B cell (primary cell): ENCODE measurements at regions not wholly inside any gene's neighbourhood (a gene's known extent, or its start where the extent isn't known, plus 50 kb on each side); places are given as distances from the start of the nearest gene placed in this dataset.

Source experiments
- ATAC-seq: fragments of 200-7000 bp; cut with Tn5 transposase; one replicate; pipeline ENCODE4 v1.10.0; 2021; ENCODE audit warnings: low read depth, mild to moderate bottlenecking, moderate number of reproducible peaks, moderate library complexity
- CTCF ChIA-PET: fragments of 350-600 bp; sonication (Branson Sonifier 250); formaldehyde crosslinking; loops from one replicate; lab custom pipeline; 2021; ENCODE audit warnings: antibody characterized with exemption, inconsistent platforms; lab: Charles Lee
- POLR2A ChIA-PET: fragments of 350-600 bp; sonication (Branson Sonifier 250); formaldehyde crosslinking; loops from one replicate; lab custom pipeline; 2021; ENCODE audit warnings: antibody characterized with exemption; lab: Charles Lee
- DNase-seq: peaks from one replicate; pipeline ENCODE4 v3.0.0; 2013
- H2AFZ ChIP-seq: 2 replicates; pipeline ENCODE4 v1.6.1; 2012; ENCODE audit warnings: mild to moderate bottlenecking, low read depth, low read length; ENCODE audit not compliant: insufficient read depth, poor library complexity, severe bottlenecking
- H3K27ac ChIP-seq, 2 donors: 1 replicate in 1 of 2; 2 replicates in 1 of 2; pipeline ENCODE4 v1.5.1; 2012 to 2013; ENCODE audit warnings: low read length in 2 of 2, mild to moderate bottlenecking in 2 of 2, moderate library complexity in 1 of 2
- H3K27me3 ChIP-seq, 4 experiments: fragments of 200-600 bp in 1 of 4; sonication (generic) in 1 of 4; replicated peaks in 1 of 4; 1 replicate in 2 of 4; 2 replicates in 2 of 4; pipeline versions ENCODE4 v1.6.1 to v1.7.0; 2013 to 2016; ENCODE audit warnings: low read length in 3 of 4, mild to moderate bottlenecking in 2 of 4, mixed read lengths in 1 of 4, moderate library complexity in 1 of 4; ENCODE audit not compliant: insufficient read depth in 4 of 4, control insufficient read depth in 3 of 4; ENCODE audit errors: control extremely low read depth in 1 of 4
- H3K36me3 ChIP-seq, 2 experiments: replicated peaks in 1 of 2; 1 replicate in 1 of 2; 2 replicates in 1 of 2; pipeline versions ENCODE4 v1.6.1 to v1.7.1; 2013; ENCODE audit warnings: low read length in 1 of 2; ENCODE audit not compliant: insufficient read depth in 2 of 2, control insufficient read depth in 1 of 2; ENCODE audit errors: control extremely low read depth in 1 of 2, extremely low read depth in 1 of 2
- H3K4me1 ChIP-seq, 2 donors: fragments of 200-600 bp in 1 of 2; sonication (generic) in 1 of 2; 1 replicate in 1 of 2; 2 replicates in 1 of 2; pipeline versions ENCODE4 v1.5.1 to v1.6.1; 2013 to 2017; ENCODE audit warnings: low read length in 2 of 2; ENCODE audit not compliant: control insufficient read depth in 2 of 2, insufficient read depth in 2 of 2
- H3K4me2 ChIP-seq: replicated peaks from 2 replicates; pipeline ENCODE3; 2012; ENCODE audit warnings: mild to moderate bottlenecking, low read depth, low read length; ENCODE audit not compliant: poor library complexity, severe bottlenecking
- H3K4me3 ChIP-seq, 5 experiments: fragments of 200-600 bp in 1 of 5; sonication (generic) in 1 of 5; 1 replicate in 3 of 5; 2 replicates in 2 of 5; pipeline versions ENCODE4 v1.5.1 to v1.7.0; 2011 to 2016; ENCODE audit warnings: low read length in 4 of 5, mild to moderate bottlenecking in 4 of 5, low read depth in 2 of 5, control low read depth in 1 of 5, moderate library complexity in 1 of 5; ENCODE audit not compliant: insufficient read depth in 1 of 5; ENCODE audit errors: control extremely low read depth in 1 of 5, extremely low read depth in 1 of 5
- H3K79me2 ChIP-seq: fragments of 200-600 bp; sonication (generic); one replicate; pipeline ENCODE4 v1.6.0; 2016; ENCODE audit warnings: low read length; ENCODE audit not compliant: control insufficient read depth, insufficient read depth
- H3K9ac ChIP-seq: fragments of 200-600 bp; sonication (generic); 2 replicates; pipeline ENCODE4 v1.6.1; 2017; ENCODE audit warnings: mild to moderate bottlenecking, low read length, moderate library complexity
- H3K9me3 ChIP-seq, 3 donors: one replicate each; pipeline versions ENCODE4 v1.6.1 to v1.7.1; 2013; ENCODE audit warnings: low read length in 2 of 3; ENCODE audit not compliant: control insufficient read depth in 2 of 3, insufficient read depth in 1 of 3; ENCODE audit errors: control extremely low read depth in 1 of 3
- H4K20me1 ChIP-seq: 2 replicates; pipeline ENCODE4 v1.6.0; 2012; ENCODE audit warnings: mild to moderate bottlenecking, low read length; ENCODE audit not compliant: insufficient read depth, control insufficient read depth, poor library complexity, severe bottlenecking
- H3K27ac Mint-ChIP-seq: one replicate; pipeline ENCODE4 v1.8.0; 2021; ENCODE audit warnings: mixed read lengths
- H3K27me3 Mint-ChIP-seq: one replicate; pipeline ENCODE4 v1.8.0; 2021; ENCODE audit warnings: mixed read lengths
- H3K4me1 Mint-ChIP-seq: one replicate; pipeline ENCODE4 v1.8.0; 2021; ENCODE audit warnings: mixed read lengths
- H3K4me3 Mint-ChIP-seq: one replicate; pipeline ENCODE4 v1.8.0; 2021; ENCODE audit warnings: mixed read lengths
- H3K9me3 Mint-ChIP-seq: one replicate; pipeline ENCODE4 v1.8.0; 2022; ENCODE audit warnings: mixed read lengths; ENCODE audit not compliant: insufficient read depth
- CTCF ChIP-seq: fragments of 200-600 bp; IDR thresholded peaks from one replicate; pipeline ENCODE4 v1.8.0; 2022; ENCODE audit warnings: antibody characterized with exemption, mild to moderate bottlenecking
- EZH2 ChIP-seq: IDR thresholded peaks from 2 replicates; pipeline ENCODE4 v1.6.1; 2012; ENCODE audit warnings: borderline replicate concordance, low read depth, mild to moderate bottlenecking, moderate library complexity, low read length; ENCODE audit not compliant: insufficient read depth, poor library complexity, severe bottlenecking
- WGBS: methylation state at CpG from one replicate; pipeline ENCODE4 v1.1.5; 2013; ENCODE audit warnings: missing lambda C conversion rate; ENCODE audit not compliant: insufficient coverage; 5-methylcytosine and 5-hydroxymethylcytosine counted together
- intact Hi-C: fragments of 100-400 bp; cut with micrococcal nuclease; formaldehyde crosslinking; loops from one replicate; pipeline ENCODE4 v1.10.0; 2022

GRCh38 chr5:112641515-112642110 lies 96.1 kb upstream of the APC start:
- Histone ChIP-seq H3K4me1 (no peaks in the 10 kb centered on the region), H2AFZ (no peak overlapping the region), H3K9me3 (no peaks in the 10 kb centered on the region), H3K9ac (no peak overlapping the region), H3K36me3 (no peaks in the 10 kb centered on the region), H4K20me1 (no peaks in the 10 kb centered on the region), H3K27me3 (no peaks in the 10 kb centered on the region), H3K4me2 (no peak overlapping the region), H3K4me3 (no peak overlapping the region), H3K79me2 (no peaks in the 10 kb centered on the region), H3K27ac (no peak overlapping the region)
- ChIA-PET POLR2A (no interaction called here), CTCF (no interaction called here)
- WGBS = 100% methylated on average over 1 of the region's 4 CpGs
- Mint-ChIP-seq H3K4me1 (no peaks in the 10 kb centered on the region), H3K9me3 (no peaks in the 10 kb centered on the region), H3K27me3 (no peaks in the 10 kb centered on the region), H3K4me3 (no peak overlapping the region), H3K27ac (no peak overlapping the region)
- ATAC-seq = no peak
- no peak for DNase-seq
- intact Hi-C loops = no loop called here
- TF ChIP-seq CTCF = no peak
- TF ChIP-seq EZH2 = no peak

GRCh38 chr5:112642885-112643284 lies 94.8 kb upstream of the APC start:
- Histone ChIP-seq H3K27ac (no peak overlapping the region), H3K4me1 (no peaks in the 10 kb centered on the region)

More at GRCh38 chr5:112642885-112643284, 94.8 kb upstream of the APC start:
- no peak for ATAC-seq
- H3K9me3 Mint-ChIP-seq = no peaks in the 10 kb centered on the region
- TF ChIP-seq CTCF = no peak
- TF ChIP-seq EZH2 = no peak
- H3K9ac ChIP-seq = no peak overlapping the region
- no peak overlapping the region for H2AFZ ChIP-seq
- ChIA-PET POLR2A (no interaction called here), CTCF (no interaction called here)
- no peak overlapping the region for H3K4me2 ChIP-seq
- H4K20me1 ChIP-seq = no peaks in the 10 kb centered on the region
- no peak overlapping the region for H3K4me3 Mint-ChIP-seq
- H3K4me1 Mint-ChIP-seq = no peaks in the 10 kb centered on the region
- no peak overlapping the region for H3K27ac Mint-ChIP-seq
- H3K27me3 Mint-ChIP-seq = no peaks in the 10 kb centered on the region
- H3K36me3 ChIP-seq = no peaks in the 10 kb centered on the region
- DNase-seq = no peak
- no peaks in the 10 kb centered on the region for H3K79me2 ChIP-seq
- intact Hi-C loops = no loop called here
- H3K9me3 ChIP-seq = no peaks in the 10 kb centered on the region
- H3K4me3 ChIP-seq = no peak overlapping the region
- H3K27me3 ChIP-seq = no peaks in the 10 kb centered on the region
